ENCODE measurements at regions not wholly inside any gene's neighbourhood (a gene's known extent, or its start where the extent isn't known, plus 50 kb on each side); places are given as distances from the start of the nearest gene placed in this dataset.

DNA sequence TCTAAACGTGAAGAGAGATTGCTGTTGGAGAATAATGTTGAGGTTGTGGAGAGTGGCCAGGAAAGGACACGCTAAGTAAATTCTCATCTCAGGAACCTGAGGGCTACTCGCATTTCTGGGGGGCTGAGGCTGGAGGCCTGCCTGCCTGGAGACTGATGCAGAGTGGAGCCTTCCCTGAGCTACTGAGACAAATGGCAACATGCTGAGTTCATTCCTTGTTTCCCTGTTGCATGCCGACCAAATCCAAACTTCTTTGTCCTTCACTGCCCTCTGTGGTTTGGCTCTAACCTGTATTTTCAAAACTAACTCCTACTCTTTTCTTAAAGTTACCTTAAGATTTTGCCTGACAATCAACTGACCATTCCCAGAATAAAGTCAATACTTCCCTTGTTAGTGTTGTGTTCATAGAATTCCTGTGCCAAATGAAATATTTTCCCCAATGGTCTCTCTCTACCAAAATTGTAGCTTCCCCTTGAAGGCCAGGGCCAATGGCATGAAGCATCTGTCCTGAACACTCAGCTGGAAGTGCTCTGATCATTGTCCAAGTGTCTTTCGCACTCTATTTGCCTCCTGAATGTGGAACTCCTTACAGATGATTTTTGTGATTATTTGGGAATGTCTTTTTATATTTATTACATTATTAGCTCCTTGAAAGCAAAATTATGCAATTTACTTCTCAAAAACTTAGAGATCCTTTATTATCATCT, 1085.6 kb downstream of the SOCS6 start:
- no peak for TF ChIP-seq EP300 (IDR thresholded peaks at IDR 0.05)
- TF ChIP-seq, protein P1, sequence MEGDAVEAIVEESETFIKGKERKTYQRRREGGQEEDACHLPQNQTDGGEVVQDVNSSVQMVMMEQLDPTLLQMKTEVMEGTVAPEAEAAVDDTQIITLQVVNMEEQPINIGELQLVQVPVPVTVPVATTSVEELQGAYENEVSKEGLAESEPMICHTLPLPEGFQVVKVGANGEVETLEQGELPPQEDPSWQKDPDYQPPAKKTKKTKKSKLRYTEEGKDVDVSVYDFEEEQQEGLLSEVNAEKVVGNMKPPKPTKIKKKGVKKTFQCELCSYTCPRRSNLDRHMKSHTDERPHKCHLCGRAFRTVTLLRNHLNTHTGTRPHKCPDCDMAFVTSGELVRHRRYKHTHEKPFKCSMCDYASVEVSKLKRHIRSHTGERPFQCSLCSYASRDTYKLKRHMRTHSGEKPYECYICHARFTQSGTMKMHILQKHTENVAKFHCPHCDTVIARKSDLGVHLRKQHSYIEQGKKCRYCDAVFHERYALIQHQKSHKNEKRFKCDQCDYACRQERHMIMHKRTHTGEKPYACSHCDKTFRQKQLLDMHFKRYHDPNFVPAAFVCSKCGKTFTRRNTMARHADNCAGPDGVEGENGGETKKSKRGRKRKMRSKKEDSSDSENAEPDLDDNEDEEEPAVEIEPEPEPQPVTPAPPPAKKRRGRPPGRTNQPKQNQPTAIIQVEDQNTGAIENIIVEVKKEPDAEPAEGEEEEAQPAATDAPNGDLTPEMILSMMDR (IDR thresholded peaks at IDR 0.05) = no peak

All from tibial nerve (tissue), 4 donors.